ENCODE measurements at regions not wholly inside any gene's neighbourhood (a gene's known extent, or its start where the extent isn't known, plus 50 kb on each side); places are given as distances from the start of the nearest gene placed in this dataset.

GRCh38 chr12:111276146-111276545 is 92.7 kb downstream of the PHETA1 start:
- Histone ChIP-seq H3K79me2 (ENCODE audit: control insufficient read depth in 1 of 2, insufficient read depth in 2 of 2, low read length in 2 of 2) (no peaks in the 10 kb centered on the region), H3K23ac (ENCODE audit: insufficient read length) (no peak overlapping the region), H3K4me1 (replicated peaks in 1 of 4; ENCODE audit: control insufficient read depth in 3 of 4, insufficient read depth in 4 of 4, low read length in 3 of 4) (no peaks in the 10 kb centered on the region), H3K27me3 (replicated peaks in 1 of 4; ENCODE audit: control insufficient read depth in 3 of 4, extremely low read depth in 1 of 4, insufficient read depth in 3 of 4, low read length in 3 of 4) (no peaks in the 10 kb centered on the region), H3K9me3 (ENCODE audit: insufficient read depth in 2 of 2, low read depth in 1 of 2, low read length in 1 of 2) (0 out of 4 replicates have a peak, but pooled peaks cover 0 to 4% of the 10 kb centered on the region in 2 experiments), H3K9ac (replicated peaks in 1 of 4; ENCODE audit: extremely low read depth in 1 of 4, low read depth in 3 of 4, low read length in 3 of 4) (no peak overlapping the region), H2BK120ac (replicated peaks; ENCODE audit: low read depth, low read length) (no peak overlapping the region), H3K14ac (ENCODE audit: insufficient read length) (no peak overlapping the region), H2AK5ac (ENCODE audit: low read depth, low read length) (no peak overlapping the region), H3K4me3 (ENCODE audit: extremely low read depth in 1 of 4, insufficient read depth in 2 of 4, low read depth in 3 of 4, low read length in 4 of 4) (no peak overlapping the region), H3K79me1 (ENCODE audit: low read depth, low read length) (no peaks in the 10 kb centered on the region), H3K27ac (ENCODE audit: low read depth, low read length) (no peak overlapping the region), H2BK20ac (ENCODE audit: low read length) (no peak overlapping the region), H2BK5ac (ENCODE audit: low read depth, low read length) (no peak overlapping the region), H4K5ac (ENCODE audit: insufficient read length, low read depth, low read length) (no peak overlapping the region), H2BK12ac (ENCODE audit: low read depth, low read length) (no peak overlapping the region), H4K8ac (ENCODE audit: extremely low read depth, insufficient read depth, low read length) (no peak overlapping the region), H2BK15ac (ENCODE audit: low read length) (no peak overlapping the region), H3K4ac (replicated peaks; ENCODE audit: insufficient read length, low read depth, low read length) (no peak overlapping the region), H3K4me2 (ENCODE audit: insufficient read depth in 1 of 2, low read depth in 2 of 2, low read length in 2 of 2) (no peak overlapping the region), H4K20me1 (replicated peaks in 1 of 2; ENCODE audit: control insufficient read depth in 1 of 2, insufficient read depth in 2 of 2, low read length in 2 of 2) (no peaks in the 10 kb centered on the region), H2AFZ (ENCODE audit: low read length) (no peak overlapping the region), H4K91ac (replicated peaks; ENCODE audit: insufficient read length, low read length) (no peak overlapping the region), H3K56ac (replicated peaks; ENCODE audit: insufficient read length, low read depth, low read length) (no peak overlapping the region), H3K23me2 (ENCODE audit: low read depth, low read length) (no peaks in the 10 kb centered on the region; the same call in 1 of the 2 replicates), H3K18ac (ENCODE audit: extremely low read depth, low read length) (no peak overlapping the region), H3K36me3 (ENCODE audit: control insufficient read depth in 2 of 4, insufficient read depth in 4 of 4, low read length in 3 of 4) (no peaks in the 10 kb centered on the region)
- 86% methylated on average over 5 of the region's 5 CpGs; no CpG with 5 or more reads in 1 of the 2 experiments for WGBS, 2 experiments (ENCODE audit: extremely low coverage in 1 of 2, insufficient coverage in 1 of 2, insufficient read length in 1 of 2, insufficient replicate concordance in 2 of 2, low coverage in 1 of 2, low lambda C conversion rate in 2 of 2, missing lambda C conversion rate in 1 of 2)
- CTCF ChIA-PET (ENCODE audit: partially characterized antibody): interaction anchor here (0.6 to 20.5 kb wide), 9 partner anchors 8 to 365 kb away, joined by 3 to 285 read pairs (median 7); no protein-coding TSS in a partner anchor
- DNase-seq (ENCODE audit: low read depth in 1 of 2, low spot score in 2 of 2) (no peak), FAIRE-seq (no peak)
- POLR2A ChIA-PET (ENCODE audit: partially characterized antibody): no interaction called here
- TF ChIP-seq JUN (IDR thresholded peaks at IDR 0.05; ENCODE audit: low read depth, low read length) (no peak), NRF1 (IDR thresholded peaks at IDR 0.05; ENCODE audit: low read depth, low read length) (no peak), CBX8 (IDR thresholded peaks at IDR 0.05; ENCODE audit: borderline replicate concordance, low read depth, low read length) (no peak), GTF2F1 (IDR thresholded peaks at IDR 0.05; ENCODE audit: borderline replicate concordance, low read depth, low read length) (no peak), TAF1 (IDR thresholded peaks at IDR 0.05; ENCODE audit: low read depth, low read length) (no peak), CEBPB (IDR thresholded peaks at IDR 0.05; ENCODE audit: low read depth, low read length) (no peak), TEAD4 (IDR thresholded peaks at IDR 0.05; ENCODE audit: low read depth, low read length) (no peak), EZH2 (IDR thresholded peaks at IDR 0.05; ENCODE audit: low read depth, low read length, severe bottlenecking) (no peak), BRCA1 (IDR thresholded peaks at IDR 0.05; ENCODE audit: low read depth, low read length) (no peak), RNF2 (IDR thresholded peaks at IDR 0.05; ENCODE audit: borderline replicate concordance, low read depth, low read length, missing control alignments, poor library complexity, severe bottlenecking) (no peak), YY1 (IDR thresholded peaks at IDR 0.05; ENCODE audit: low read depth, low read length) (no peak), CTCF (IDR thresholded peaks at IDR 0.05; ENCODE audit: control extremely low read depth in 1 of 3, insufficient read depth in 1 of 3, low read depth in 1 of 3, low read length in 3 of 3) (no peak), SP2 (IDR thresholded peaks at IDR 0.05; ENCODE audit: low read length) (no peak)
